ENCODE measurements at regions not wholly inside any gene's neighbourhood (a gene's known extent, or its start where the extent isn't known, plus 50 kb on each side); places are given as distances from the start of the nearest gene placed in this dataset.

- TF ChIP-seq CTCF (IDR thresholded peaks at IDR 0.05; ENCODE audit: low read length) (no peak), EZH2 (IDR thresholded peaks at IDR 0.05; ENCODE audit: borderline replicate concordance, low read length) (no peak)
Observed at GRCh38 chr10:117860135-117860534, 186.6 kb downstream of the RAB11FIP2 start.

Measured in OCI-LY1 (cell line).